ENCODE measurements at regions not wholly inside any gene's neighbourhood (a gene's known extent, or its start where the extent isn't known, plus 50 kb on each side); places are given as distances from the start of the nearest gene placed in this dataset.

DNA sequence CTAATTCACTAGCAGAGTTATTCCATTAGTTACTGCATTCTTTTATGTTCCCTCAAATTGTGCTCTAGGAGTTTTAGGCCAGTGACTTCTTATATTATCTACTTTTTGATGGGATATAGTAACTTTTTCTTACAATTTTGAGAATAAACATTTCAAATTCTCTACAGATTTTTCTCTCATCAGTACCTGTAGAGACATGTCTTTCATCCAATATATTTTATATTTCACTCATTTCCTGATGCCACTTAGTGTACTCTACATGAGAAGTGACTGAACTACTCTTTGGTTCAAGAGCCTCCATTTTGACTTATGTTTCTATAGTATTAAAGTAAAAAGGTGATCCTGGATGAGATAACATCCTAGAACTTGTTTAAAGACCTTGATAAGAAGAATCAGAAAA, 108.5 kb downstream of the ELOVL4 start:
- Histone ChIP-seq H4K20me1 (ENCODE audit: insufficient read depth, low read length, poor library complexity, severe bottlenecking) (no peaks in the 10 kb centered on the region), H3K4me3 (ENCODE audit: low read length, poor library complexity, severe bottlenecking) (no peak overlapping the region), H3K9me3 (ENCODE audit: insufficient read depth, low read depth, low read length) (no peaks in the 10 kb centered on the region), H3K4me1 (ENCODE audit: insufficient read depth, low read length, poor library complexity, severe bottlenecking) (no peaks in the 10 kb centered on the region), H3K27me3 (ENCODE audit: insufficient read depth, low read length, poor library complexity, severe bottlenecking) (no peaks in the 10 kb centered on the region), H3K36me3 (ENCODE audit: insufficient read depth, low read length) (no peaks in the 10 kb centered on the region), H2AFZ (ENCODE audit: low read length) (no peak overlapping the region), H3K79me2 (ENCODE audit: insufficient read depth, low read length) (no peaks in the 10 kb centered on the region), H3K9ac (ENCODE audit: low read depth, low read length, poor library complexity, severe bottlenecking) (no peak overlapping the region), H3F3A (ENCODE audit: low read depth) (no peaks in the 10 kb centered on the region), H3K4me2 (ENCODE audit: low read depth, low read length, poor library complexity, severe bottlenecking) (no peak overlapping the region), H3K9me2 (replicated peaks; ENCODE audit: low read depth, low read length) (no peaks in the 10 kb centered on the region)
- TF ChIP-seq, protein P1, sequence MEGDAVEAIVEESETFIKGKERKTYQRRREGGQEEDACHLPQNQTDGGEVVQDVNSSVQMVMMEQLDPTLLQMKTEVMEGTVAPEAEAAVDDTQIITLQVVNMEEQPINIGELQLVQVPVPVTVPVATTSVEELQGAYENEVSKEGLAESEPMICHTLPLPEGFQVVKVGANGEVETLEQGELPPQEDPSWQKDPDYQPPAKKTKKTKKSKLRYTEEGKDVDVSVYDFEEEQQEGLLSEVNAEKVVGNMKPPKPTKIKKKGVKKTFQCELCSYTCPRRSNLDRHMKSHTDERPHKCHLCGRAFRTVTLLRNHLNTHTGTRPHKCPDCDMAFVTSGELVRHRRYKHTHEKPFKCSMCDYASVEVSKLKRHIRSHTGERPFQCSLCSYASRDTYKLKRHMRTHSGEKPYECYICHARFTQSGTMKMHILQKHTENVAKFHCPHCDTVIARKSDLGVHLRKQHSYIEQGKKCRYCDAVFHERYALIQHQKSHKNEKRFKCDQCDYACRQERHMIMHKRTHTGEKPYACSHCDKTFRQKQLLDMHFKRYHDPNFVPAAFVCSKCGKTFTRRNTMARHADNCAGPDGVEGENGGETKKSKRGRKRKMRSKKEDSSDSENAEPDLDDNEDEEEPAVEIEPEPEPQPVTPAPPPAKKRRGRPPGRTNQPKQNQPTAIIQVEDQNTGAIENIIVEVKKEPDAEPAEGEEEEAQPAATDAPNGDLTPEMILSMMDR (conservative IDR thresholded peaks at IDR 0.05; ENCODE audit: low read length) = no peak
- no peak for TF ChIP-seq EZH2phosphoT487 (IDR thresholded peaks at IDR 0.05; ENCODE audit: borderline replicate concordance)

DNA sequence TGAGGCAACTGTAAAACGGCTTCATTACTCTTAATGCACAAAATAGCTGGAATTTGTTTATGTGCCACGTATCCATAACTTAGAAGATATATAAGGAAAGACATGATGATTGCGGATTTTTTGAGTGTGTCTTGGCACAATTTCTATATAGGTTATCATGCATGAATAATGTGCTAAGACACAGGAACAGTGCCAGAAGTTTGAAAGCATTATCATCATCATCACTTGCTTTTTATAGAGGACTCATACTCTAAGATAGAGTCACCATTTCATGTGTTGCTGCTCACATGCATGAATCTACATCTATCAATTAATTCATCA, 113.4 kb downstream of the ELOVL4 start:
- no peak overlapping the region for H3K9ac ChIP-seq (ENCODE audit: low read depth, low read length, poor library complexity, severe bottlenecking)
- TF ChIP-seq EZH2phosphoT487 (IDR thresholded peaks at IDR 0.05; ENCODE audit: borderline replicate concordance) = no peak
- TF ChIP-seq, protein P1 (conservative IDR thresholded peaks at IDR 0.05; ENCODE audit: low read length) = no peak
- no peak overlapping the region for H3K4me2 ChIP-seq (ENCODE audit: low read depth, low read length, poor library complexity, severe bottlenecking)
- H3K36me3 ChIP-seq (ENCODE audit: insufficient read depth, low read length) = no peaks in the 10 kb centered on the region
- no peaks in the 10 kb centered on the region for H3F3A ChIP-seq (ENCODE audit: low read depth)
- no peaks in the 10 kb centered on the region for H3K4me1 ChIP-seq (ENCODE audit: insufficient read depth, low read length, poor library complexity, severe bottlenecking)
- no peaks in the 10 kb centered on the region for H3K79me2 ChIP-seq (ENCODE audit: insufficient read depth, low read length)
- no peaks in the 10 kb centered on the region for H3K27me3 ChIP-seq (ENCODE audit: insufficient read depth, low read length, poor library complexity, severe bottlenecking)
- H2AFZ ChIP-seq (ENCODE audit: low read length) = no peak overlapping the region
- no peaks in the 10 kb centered on the region for H3K9me2 ChIP-seq (replicated peaks; ENCODE audit: low read depth, low read length)
- no peaks in the 10 kb centered on the region for H4K20me1 ChIP-seq (ENCODE audit: insufficient read depth, low read length, poor library complexity, severe bottlenecking)
- no peak overlapping the region for H3K4me3 ChIP-seq (ENCODE audit: low read length, poor library complexity, severe bottlenecking)
- no peaks in the 10 kb centered on the region for H3K9me3 ChIP-seq (ENCODE audit: insufficient read depth, low read depth, low read length)

DNA sequence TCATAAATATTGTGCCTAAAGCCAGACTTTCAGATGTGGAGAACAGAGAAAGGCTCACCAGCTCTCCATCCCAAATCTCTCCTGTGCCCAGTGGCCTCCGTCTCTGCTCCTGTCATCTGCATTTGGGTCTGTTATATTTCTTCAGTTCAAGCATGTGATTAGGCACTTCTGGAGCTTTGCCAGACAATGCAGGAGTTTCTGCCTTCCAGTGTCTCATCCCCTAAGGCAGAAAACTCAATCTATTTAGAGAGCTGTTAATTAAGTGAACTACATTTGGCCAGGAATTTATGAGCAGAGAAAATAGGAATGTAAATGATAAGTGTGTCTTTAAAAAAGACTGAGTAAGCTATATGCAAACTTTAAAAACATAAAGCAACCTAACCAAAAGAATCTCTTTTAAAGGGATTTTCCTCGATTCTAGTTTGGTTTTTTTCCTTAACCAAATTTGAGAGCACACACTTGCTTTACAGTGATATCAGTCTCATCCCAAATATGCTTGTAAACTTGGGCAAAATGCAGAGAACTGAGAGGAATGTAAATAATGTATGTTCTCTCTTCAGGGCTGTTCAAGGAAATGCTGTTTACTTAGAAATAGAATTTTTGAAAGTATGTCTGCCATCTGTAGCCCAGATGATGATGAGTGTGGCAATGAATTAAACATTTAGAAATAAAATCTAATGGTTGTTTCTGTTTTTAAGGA, 113.9 kb downstream of the ELOVL4 start:
- no peak overlapping the region for H2AFZ ChIP-seq (ENCODE audit: low read length)
- H3K9ac ChIP-seq (ENCODE audit: low read depth, low read length, poor library complexity, severe bottlenecking) = no peak overlapping the region
- H3K27me3 ChIP-seq (ENCODE audit: insufficient read depth, low read length, poor library complexity, severe bottlenecking) = no peaks in the 10 kb centered on the region
- H3F3A ChIP-seq (ENCODE audit: low read depth) = no peaks in the 10 kb centered on the region
- no peaks in the 10 kb centered on the region for H4K20me1 ChIP-seq (ENCODE audit: insufficient read depth, low read length, poor library complexity, severe bottlenecking)
- no peak overlapping the region for H3K4me2 ChIP-seq (ENCODE audit: low read depth, low read length, poor library complexity, severe bottlenecking)
- no peaks in the 10 kb centered on the region for H3K36me3 ChIP-seq (ENCODE audit: insufficient read depth, low read length)
- no peaks in the 10 kb centered on the region for H3K4me1 ChIP-seq (ENCODE audit: insufficient read depth, low read length, poor library complexity, severe bottlenecking)
- H3K9me2 ChIP-seq (replicated peaks; ENCODE audit: low read depth, low read length) = no peaks in the 10 kb centered on the region
- TF ChIP-seq EZH2phosphoT487 (IDR thresholded peaks at IDR 0.05; ENCODE audit: borderline replicate concordance) = no peak
- TF ChIP-seq, protein P1 (conservative IDR thresholded peaks at IDR 0.05; ENCODE audit: low read length) = no peak
- H3K4me3 ChIP-seq (ENCODE audit: low read length, poor library complexity, severe bottlenecking) = no peak overlapping the region
- no peaks in the 10 kb centered on the region for H3K79me2 ChIP-seq (ENCODE audit: insufficient read depth, low read length)
- H3K9me3 ChIP-seq (ENCODE audit: insufficient read depth, low read depth, low read length) = no peaks in the 10 kb centered on the region
